NOMO-1 treated with dmso at 0.1 percent for 144 hours (cell line): ENCODE measurements at regions not wholly inside any gene's neighbourhood (a gene's known extent, or its start where the extent isn't known, plus 50 kb on each side); places are given as distances from the start of the nearest gene placed in this dataset.

Source experiments
- DNase-seq: peaks from one replicate; lab custom pipeline; 2025; ENCODE audit not compliant: unreplicated experiment; lab: John Stamatoyannopoulos, UW

- DNase-seq, result no peak
Observed at GRCh38 chr18:72100465-72101004, 443.6 kb downstream of the CBLN2 start.

- no peak for DNase-seq
Observed at GRCh38 chr18:72091369-72091768, 452.8 kb downstream of the CBLN2 start.

- DNase-seq, result no peak
Observed at GRCh38 chr18:72089432-72089831, 454.7 kb downstream of the CBLN2 start.

GRCh38 chr18:72086421-72086820 lies 457.7 kb downstream of the CBLN2 start:
- DNase-seq, result no peak

- no peak for DNase-seq
Observed at GRCh38 chr18:72075040-72075439, 469.1 kb downstream of the CBLN2 start.

GRCh38 chr18:72063001-72063400 lies 481.1 kb downstream of the CBLN2 start:
- DNase-seq, result no peak

GRCh38 chr18:72058851-72059250 lies 485.3 kb downstream of the CBLN2 start:
- no peak for DNase-seq

- DNase-seq, result no peak
Observed at GRCh38 chr18:72056171-72056570, 488.0 kb downstream of the CBLN2 start.

GRCh38 chr18:72041313-72042032 lies 502.7 kb downstream of the CBLN2 start:
- no peak for DNase-seq

- DNase-seq, result no peak
Observed at GRCh38 chr18:72013427-72013850, 530.7 kb downstream of the CBLN2 start.

- DNase-seq, result no peak
Observed at GRCh38 chr18:71998547-71999097, 545.5 kb downstream of the CBLN2 start.

- DNase-seq, result no peak
Observed at GRCh38 chr18:71995904-71996465, 548.2 kb downstream of the CBLN2 start.

GRCh38 chr18:71994273-71994672 lies 549.9 kb downstream of the CBLN2 start:
- no peak for DNase-seq

GRCh38 chr18:71989616-71990015 lies 554.5 kb downstream of the CBLN2 start:
- no peak for DNase-seq

GRCh38 chr18:71986351-71987050 lies 557.6 kb downstream of the CBLN2 start:
- no peak for DNase-seq

- DNase-seq, result no peak
Observed at GRCh38 chr18:71976744-71977143, 567.4 kb downstream of the CBLN2 start.

- DNase-seq, result no peak
Observed at GRCh38 chr18:71966791-71967190, 577.4 kb downstream of the CBLN2 start.

- DNase-seq, result no peak
Observed at GRCh38 chr18:71958605-71959004, 585.5 kb downstream of the CBLN2 start.

- no peak for DNase-seq
Observed at GRCh38 chr18:71951001-71951400, 593.1 kb downstream of the CBLN2 start.

GRCh38 chr18:71942433-71942832 lies 601.7 kb downstream of the CBLN2 start:
- DNase-seq, result no peak

GRCh38 chr18:71939483-71939882 lies 604.7 kb downstream of the CBLN2 start:
- DNase-seq, result no peak

- DNase-seq, result no peak
Observed at GRCh38 chr18:71936744-71937143, 607.4 kb downstream of the CBLN2 start.
